Activated CD8-positive, alpha-beta T cell treated with anti-CD3 and anti-CD28 coated beads for 36 hours (primary cell): ENCODE measurements at regions not wholly inside any gene's neighbourhood (a gene's known extent, or its start where the extent isn't known, plus 50 kb on each side); places are given as distances from the start of the nearest gene placed in this dataset.

Source experiments
- ATAC-seq: fragments of 200-7000 bp; cut with Tn5 transposase; one replicate; pipeline ENCODE4 v1.10.0; 2021; ENCODE audit warnings: mild to moderate bottlenecking, moderate library complexity
- CTCF ChIA-PET: fragments of 350-600 bp; sonication (Branson Sonifier 250); formaldehyde crosslinking; loops from one replicate; lab custom pipeline; 2021; ENCODE audit warnings: antibody characterized with exemption; lab: Charles Lee
- POLR2A ChIA-PET: fragments of 350-600 bp; sonication (Branson Sonifier 250); formaldehyde crosslinking; loops from one replicate; lab custom pipeline; 2021; ENCODE audit warnings: antibody characterized with exemption; lab: Charles Lee
- DNase-seq: peaks from one replicate; pipeline ENCODE4 v3.0.0-alpha.2; 2020
- H3K27ac Mint-ChIP-seq: one replicate; pipeline ENCODE4 v1.8.0; 2021; ENCODE audit warnings: mild to moderate bottlenecking, mixed read lengths
- H3K27me3 Mint-ChIP-seq: one replicate; pipeline ENCODE4 v1.8.0; 2021; ENCODE audit warnings: mixed read lengths
- H3K36me3 Mint-ChIP-seq: one replicate; pipeline ENCODE4 v1.8.0; 2021; ENCODE audit warnings: low read depth, mixed read lengths
- H3K4me1 Mint-ChIP-seq: one replicate; pipeline ENCODE4 v1.8.0; 2021; ENCODE audit warnings: low read depth, mixed read lengths
- H3K4me3 Mint-ChIP-seq: one replicate; pipeline ENCODE4 v1.8.0; 2021; ENCODE audit warnings: mild to moderate bottlenecking, moderate library complexity, mixed read lengths
- H3K9me3 Mint-ChIP-seq: one replicate; pipeline ENCODE4 v1.8.0; 2021; ENCODE audit warnings: mixed read lengths
- intact Hi-C: fragments of 100-400 bp; cut with micrococcal nuclease; formaldehyde crosslinking; loops from one replicate; pipeline ENCODE4 v1.10.0; 2022
- TF ChIP-seq, protein P1 (sequence below): fragments of 200-600 bp; IDR thresholded peaks from one replicate; pipeline ENCODE4 v1.8.0; 2022; ENCODE audit warnings: antibody characterized with exemption, mild to moderate bottlenecking

- TF ChIP-seq, protein P1, sequence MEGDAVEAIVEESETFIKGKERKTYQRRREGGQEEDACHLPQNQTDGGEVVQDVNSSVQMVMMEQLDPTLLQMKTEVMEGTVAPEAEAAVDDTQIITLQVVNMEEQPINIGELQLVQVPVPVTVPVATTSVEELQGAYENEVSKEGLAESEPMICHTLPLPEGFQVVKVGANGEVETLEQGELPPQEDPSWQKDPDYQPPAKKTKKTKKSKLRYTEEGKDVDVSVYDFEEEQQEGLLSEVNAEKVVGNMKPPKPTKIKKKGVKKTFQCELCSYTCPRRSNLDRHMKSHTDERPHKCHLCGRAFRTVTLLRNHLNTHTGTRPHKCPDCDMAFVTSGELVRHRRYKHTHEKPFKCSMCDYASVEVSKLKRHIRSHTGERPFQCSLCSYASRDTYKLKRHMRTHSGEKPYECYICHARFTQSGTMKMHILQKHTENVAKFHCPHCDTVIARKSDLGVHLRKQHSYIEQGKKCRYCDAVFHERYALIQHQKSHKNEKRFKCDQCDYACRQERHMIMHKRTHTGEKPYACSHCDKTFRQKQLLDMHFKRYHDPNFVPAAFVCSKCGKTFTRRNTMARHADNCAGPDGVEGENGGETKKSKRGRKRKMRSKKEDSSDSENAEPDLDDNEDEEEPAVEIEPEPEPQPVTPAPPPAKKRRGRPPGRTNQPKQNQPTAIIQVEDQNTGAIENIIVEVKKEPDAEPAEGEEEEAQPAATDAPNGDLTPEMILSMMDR = no peak
- Mint-ChIP-seq H3K4me3 (no peak overlapping the region), H3K27me3 (no peaks in the 10 kb centered on the region), H3K27ac (no peak overlapping the region), H3K9me3 (no peaks in the 10 kb centered on the region), H3K36me3 (no peaks in the 10 kb centered on the region), H3K4me1 (no peaks in the 10 kb centered on the region)
- ChIA-PET POLR2A (no interaction called here), CTCF (no interaction called here)
- intact Hi-C loops = no loop called here
- DNase-seq = no peak
- ATAC-seq = no peak
Observed at GRCh38 chr2:128605421-128605820, 286.8 kb upstream of the HS6ST1 start.

- ATAC-seq (no peak), DNase-seq (no peak)
- Mint-ChIP-seq H3K36me3 (no peaks in the 10 kb centered on the region), H3K4me3 (no peak overlapping the region), H3K27ac (no peak overlapping the region), H3K27me3 (no peaks in the 10 kb centered on the region), H3K4me1 (no peaks in the 10 kb centered on the region), H3K9me3 (no peaks in the 10 kb centered on the region)
- ChIA-PET CTCF (no interaction called here), POLR2A (no interaction called here)
- intact Hi-C loops = no loop called here
- TF ChIP-seq, protein P1 = no peak
Observed at GRCh38 chr2:128605931-128606330, 287.3 kb upstream of the HS6ST1 start.

GRCh38 chr2:128606837-128607236 is 288.2 kb upstream of the HS6ST1 start:
- DNase-seq (no peak), ATAC-seq (no peak)
- Mint-ChIP-seq H3K36me3 (no peaks in the 10 kb centered on the region), H3K4me3 (no peak overlapping the region), H3K27ac (no peak overlapping the region), H3K4me1 (no peaks in the 10 kb centered on the region), H3K27me3 (no peaks in the 10 kb centered on the region), H3K9me3 (no peaks in the 10 kb centered on the region)
- intact Hi-C loops = no loop called here
- POLR2A ChIA-PET = no interaction called here
- CTCF ChIA-PET = no interaction called here
- TF ChIP-seq, protein P1 = no peak

DNA sequence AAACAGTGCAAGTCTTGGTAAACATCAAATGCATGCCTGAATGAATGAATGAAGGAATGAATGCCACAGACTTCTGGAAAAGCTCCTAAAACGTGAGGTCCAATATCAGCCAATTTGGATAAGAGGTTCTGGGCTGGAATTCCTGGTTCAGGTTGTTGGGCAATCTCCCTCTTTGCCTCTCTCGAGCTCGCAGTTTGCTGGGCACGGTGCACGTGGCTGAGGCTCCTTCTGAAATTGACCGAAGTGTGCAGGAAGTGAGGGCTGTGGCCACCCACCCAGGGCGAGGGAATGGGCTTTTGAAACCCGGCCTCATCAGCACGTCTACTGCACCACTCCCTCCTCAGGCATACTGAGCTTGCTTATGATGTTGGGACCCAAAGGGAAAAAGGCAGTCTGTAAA is 288.8 kb upstream of the HS6ST1 start:
- CTCF ChIA-PET = no interaction called here
- H3K4me3 Mint-ChIP-seq = no peak overlapping the region
- H3K27me3 Mint-ChIP-seq = peaks cover 1% of the 10 kb centered on the region
- no peak overlapping the region for H3K27ac Mint-ChIP-seq
- H3K9me3 Mint-ChIP-seq = no peaks in the 10 kb centered on the region
- no peak for DNase-seq
- H3K36me3 Mint-ChIP-seq = no peaks in the 10 kb centered on the region
- H3K4me1 Mint-ChIP-seq = no peaks in the 10 kb centered on the region
- intact Hi-C loops = no loop called here
- ATAC-seq = no peak
- POLR2A ChIA-PET = no interaction called here
- TF ChIP-seq, protein P1 = no peak

DNA sequence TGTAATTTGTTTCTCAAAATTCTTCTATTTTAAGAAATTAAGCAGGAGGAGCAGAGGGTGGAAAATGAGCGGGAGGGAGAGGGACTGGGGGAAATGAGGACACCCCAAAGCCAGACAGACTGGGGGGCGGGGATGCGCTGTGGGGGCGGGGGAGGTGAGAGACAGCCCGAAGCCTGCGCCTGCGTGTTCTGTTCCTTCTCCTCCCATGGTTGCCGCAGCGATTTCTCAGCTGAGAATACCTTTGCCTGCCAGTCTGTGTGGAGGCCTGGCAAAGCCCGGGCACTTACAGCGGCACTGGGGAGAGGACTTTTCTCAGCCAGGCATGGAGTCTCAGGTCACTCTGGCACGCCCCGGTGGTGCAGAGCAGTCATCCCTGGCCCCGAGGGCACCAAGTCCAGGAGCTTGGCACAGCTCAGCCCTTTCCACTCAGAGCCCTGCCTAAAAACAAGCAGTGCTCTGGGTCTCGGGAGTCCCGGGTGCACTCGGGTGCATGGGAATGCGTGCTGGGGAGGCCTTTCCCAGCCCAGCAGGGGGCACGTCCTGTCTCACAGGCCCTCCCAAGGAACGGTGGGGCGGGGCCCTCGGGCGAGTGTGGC is 289.3 kb upstream of the HS6ST1 start:
- Mint-ChIP-seq H3K36me3 (no peaks in the 10 kb centered on the region), H3K27ac (no peak overlapping the region), H3K4me1 (no peaks in the 10 kb centered on the region), H3K27me3 (peaks cover 3% of the 10 kb centered on the region), H3K4me3 (no peak overlapping the region), H3K9me3 (no peaks in the 10 kb centered on the region)
- no peak for ATAC-seq
- ChIA-PET CTCF (no interaction called here), POLR2A (no interaction called here)
- intact Hi-C loops = no loop called here
- DNase-seq = no peak
- TF ChIP-seq, protein P1 = no peak
